GM12878 (cell line): ENCODE measurements at regions not wholly inside any gene's neighbourhood (a gene's known extent, or its start where the extent isn't known, plus 50 kb on each side); places are given as distances from the start of the nearest gene placed in this dataset.

Experiments used
- ATAC-seq: fragments of 200-7000 bp; cut with Tn5 transposase; 3 replicates; pipeline ENCODE4 v1.9.1; 2020; ENCODE audit warnings: mild to moderate bottlenecking, moderate library complexity
- BruUV-seq: library from RNA; stranded (reverse); fragments of 400-500 nt; replicated peaks from 2 replicates; lab custom pipeline; 2021; lab: Mats Ljungman, UMichigan
- CTCF ChIA-PET: fragments of 300-600 bp; sonication (Branson Sonifier 250); formaldehyde crosslinking; extraction: SDS; loops from one replicate; lab custom pipeline; 2021; ENCODE audit warnings: inconsistent platforms; lab: Yijun Ruan, JAX
- POLR2A ChIA-PET: fragments of 350-600 bp; formaldehyde crosslinking; extraction: SDS; loops from one replicate; lab custom pipeline; 2021; ENCODE audit warnings: inconsistent platforms; lab: Charles Lee
- RAD21 ChIA-PET: fragments of 300-600 bp; sonication (Branson Sonifier 250); formaldehyde crosslinking; loops from one replicate; lab custom pipeline; 2023; ENCODE audit warnings: antibody characterized with exemption; ENCODE audit not compliant: unreplicated experiment; lab: Charles Lee
- SMC1A ChIA-PET: fragments of 300-600 bp; sonication (Branson Sonifier 250); formaldehyde crosslinking; loops from one replicate; lab custom pipeline; 2023; ENCODE audit not compliant: unreplicated experiment, uncharacterized antibody; lab: Charles Lee
- DNase-seq: peaks from one replicate; pipeline ENCODE4 v3.0.0-alpha.2; 2011; ENCODE audit warnings: low read depth, low spot score
- FAIRE-seq: peaks from 3 replicates; lab custom pipeline; 2011; peaks lifted over from hg19 to GRCh38; lab: Jason Lieb, UNC
- H2AFZ ChIP-seq: 2 replicates; pipeline ENCODE4 v1.6.0; 2011; ENCODE audit warnings: low read depth, low read length, control low read depth; ENCODE audit not compliant: control insufficient read depth
- H3K27ac ChIP-seq: 2 replicates; pipeline ENCODE4 v1.5.1; 2011; ENCODE audit warnings: control low read depth; ENCODE audit not compliant: control insufficient read depth, insufficient read depth
- H3K27me3 ChIP-seq, 2 experiments: replicated peaks in 1 of 2; 2 replicates each; pipeline versions ENCODE4 v1.6.0 to v1.6.1; 2011; ENCODE audit warnings: low read length in 1 of 2; ENCODE audit not compliant: control insufficient read depth in 2 of 2, insufficient read depth in 2 of 2
- H3K36me3 ChIP-seq, 2 experiments: 2 replicates each; pipeline ENCODE4 v1.5.1; 2011; ENCODE audit warnings: low read length in 1 of 2; ENCODE audit not compliant: control insufficient read depth in 2 of 2, insufficient read depth in 2 of 2
- H3K4me1 ChIP-seq: 2 replicates; pipeline ENCODE4 v1.6.1; 2011; ENCODE audit warnings: mild to moderate bottlenecking, low read length, moderate library complexity, mixed read lengths; ENCODE audit not compliant: control insufficient read depth, insufficient read depth
- H3K4me2 ChIP-seq: 2 replicates; pipeline ENCODE4 v1.6.0; 2011; ENCODE audit warnings: control low read depth; ENCODE audit not compliant: control insufficient read depth, insufficient read depth
- H3K4me3 ChIP-seq: fragments of 200-600 bp; sonication (generic); 2 replicates; pipeline ENCODE4 v1.5.1; 2016
- H3K79me2 ChIP-seq: 2 replicates; pipeline ENCODE4 v1.6.0; 2011; ENCODE audit warnings: low read length; ENCODE audit not compliant: control insufficient read depth, insufficient read depth
- H3K9ac ChIP-seq: 2 replicates; pipeline ENCODE4 v1.8.0; 2011; ENCODE audit warnings: low read length, control low read depth, mixed read lengths; ENCODE audit not compliant: control insufficient read depth, insufficient read depth
- H3K9me3 ChIP-seq: replicated peaks from 3 replicates; pipeline ENCODE4 v1.5.1; 2011; ENCODE audit warnings: mild to moderate bottlenecking, low read length; ENCODE audit not compliant: control insufficient read depth, insufficient read depth
- H4K20me1 ChIP-seq: 2 replicates; pipeline ENCODE4 v1.6.0; 2011; ENCODE audit not compliant: control insufficient read depth, insufficient read depth
- BACH1 ChIP-seq: fragments of 450-650 bp; IDR thresholded peaks from 2 replicates; pipeline ENCODE4 v1.6.1; 2017; ENCODE audit warnings: mild to moderate bottlenecking, borderline replicate concordance
- BRCA1 ChIP-seq: IDR thresholded peaks from 2 replicates; pipeline ENCODE4 v1.6.1; 2011; ENCODE audit warnings: low read depth, low read length, improper control_type of control experiment
- DPF2 ChIP-seq: fragments of 450-650 bp; IDR thresholded peaks from 2 replicates; pipeline ENCODE4 v1.6.1; 2017; ENCODE audit warnings: mild to moderate bottlenecking
- LARP7 ChIP-seq: fragments of 450-650 bp; IDR thresholded peaks from 2 replicates; pipeline ENCODE4 v1.6.1; 2017; ENCODE audit warnings: mild to moderate bottlenecking
- MYC ChIP-seq: IDR thresholded peaks from 2 replicates; pipeline ENCODE4 v1.6.1; 2011; ENCODE audit warnings: mild to moderate bottlenecking, low read length, moderate library complexity, inconsistent platforms; ENCODE audit not compliant: insufficient read depth, insufficient replicate concordance, insufficient read length, severe bottlenecking
- NR2C2 ChIP-seq: IDR thresholded peaks from 2 replicates; pipeline ENCODE4 v1.6.1; 2011; ENCODE audit warnings: borderline replicate concordance, low read depth; ENCODE audit not compliant: control insufficient read depth, insufficient read length
- PML ChIP-seq: IDR thresholded peaks from 2 replicates; pipeline ENCODE4 v1.6.1; 2012; ENCODE audit warnings: low read length, inconsistent platforms
- POLR2AphosphoS2 ChIP-seq: IDR thresholded peaks from 2 replicates; pipeline ENCODE4 v1.6.1; 2011; ENCODE audit warnings: low read depth, mild to moderate bottlenecking, low read length, improper control_type of control experiment, moderate library complexity
- RBBP5 ChIP-seq: fragments of 200-600 bp; sonication (generic); conservative IDR thresholded peaks from 2 replicates; pipeline ENCODE4 v1.6.1; 2016
- SP1 ChIP-seq: IDR thresholded peaks from one replicate; pipeline ENCODE4 v1.6.1; 2011; ENCODE audit warnings: low read depth, low read length
- SREBF1 ChIP-seq: IDR thresholded peaks from 2 replicates; pipeline ENCODE4 v1.6.1; 2012; ENCODE audit warnings: mild to moderate bottlenecking, low read length
- TCF3 ChIP-seq: IDR thresholded peaks from 2 replicates; pipeline ENCODE4 v1.6.1; 2012; ENCODE audit warnings: low read depth, mild to moderate bottlenecking, low read length, borderline replicate concordance; ENCODE audit not compliant: insufficient read depth
- YBX1 ChIP-seq: fragments of 450-650 bp; IDR thresholded peaks from 2 replicates; pipeline ENCODE4 v1.6.1; 2016; ENCODE audit warnings: antibody characterized with exemption
- ZNF207 ChIP-seq: fragments of 450-650 bp; IDR thresholded peaks from 2 replicates; pipeline ENCODE4 v1.6.1; 2014; ENCODE audit warnings: antibody characterized with exemption, mild to moderate bottlenecking, borderline replicate concordance
- WGBS: methylation state at CpG from one replicate; pipeline ENCODE4 v1.1.6; 2016; ENCODE audit warnings: low lambda C conversion rate; ENCODE audit not compliant: insufficient replicate concordance, insufficient coverage; ENCODE audit errors: missing lambda C conversion rate; 5-methylcytosine and 5-hydroxymethylcytosine counted together
- in situ Hi-C: fragments of 300-500 bp; cut with MboI; formaldehyde crosslinking; loops from 9 replicates; pipeline ENCODE4 v1.14.3; 2018; ENCODE audit warnings: mixed read lengths
- intact Hi-C: fragments of 100-400 bp; cut with micrococcal nuclease; formaldehyde crosslinking; loops from one replicate; pipeline ENCODE4 v1.14.2; 2022; ENCODE audit not compliant: unreplicated experiment

DNA sequence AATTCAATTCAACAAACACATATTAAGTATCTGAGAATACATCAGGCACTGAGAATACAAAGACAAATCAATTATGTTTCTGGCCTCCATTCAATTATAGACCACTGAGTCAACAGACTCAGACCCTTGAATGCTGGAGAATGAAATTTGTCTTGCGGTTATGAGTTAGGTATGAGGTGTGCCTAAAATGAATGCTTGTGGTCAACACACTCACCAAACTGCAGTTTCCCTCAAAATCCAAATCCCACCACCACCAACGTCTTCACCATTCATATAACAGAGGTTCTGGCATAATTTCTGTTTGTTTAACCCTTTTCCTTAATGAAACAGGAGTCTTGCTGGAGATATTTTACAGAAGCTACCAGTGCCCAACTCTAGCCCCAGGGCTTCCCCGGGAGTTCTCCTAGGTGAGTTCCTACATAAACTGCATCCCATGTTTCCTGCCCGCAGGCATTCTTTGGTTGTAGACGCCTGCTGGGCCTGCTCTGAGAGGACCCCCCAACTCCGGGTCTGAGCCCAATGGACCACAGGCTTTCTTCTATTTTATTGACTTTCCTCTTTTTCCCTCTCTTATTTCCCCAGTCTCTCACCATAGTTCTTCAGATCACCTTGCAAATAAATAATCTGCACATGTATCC lies 119.2 kb downstream of the DDX53 start:
- DNase-seq = no peak
- no peak for TF ChIP-seq DPF2
- no peak for TF ChIP-seq SREBF1
- no peak for TF ChIP-seq POLR2AphosphoS2
- no peak for TF ChIP-seq BACH1
- no peak for TF ChIP-seq PML
- TF ChIP-seq MYC = no peak
- no peak for TF ChIP-seq ZNF207
- no peak for TF ChIP-seq YBX1
- Histone ChIP-seq H3K36me3 (no peaks in the 10 kb centered on the region), H3K9ac (no peak overlapping the region), H3K4me2 (no peak overlapping the region), H3K9me3 (no peaks in the 10 kb centered on the region), H3K4me3 (no peak overlapping the region), H2AFZ (no peak overlapping the region), H3K27ac (no peak overlapping the region), H3K79me2 (no peaks in the 10 kb centered on the region), H3K27me3 (no peaks in the 10 kb centered on the region), H4K20me1 (no peaks in the 10 kb centered on the region), H3K4me1 (no peaks in the 10 kb centered on the region)
- POLR2A ChIA-PET = no interaction called here
- no TSS peak for BruUV-seq
- WGBS = 42% methylated on average over 6 of the region's 6 CpGs
- CTCF ChIA-PET = no interaction called here
- no peak for ATAC-seq
- RAD21 ChIA-PET = no interaction called here
- no peak for FAIRE-seq
- intact Hi-C loops = no loop called here
- in situ Hi-C loops = no loop called here
- SMC1A ChIA-PET = no interaction called here

DNA sequence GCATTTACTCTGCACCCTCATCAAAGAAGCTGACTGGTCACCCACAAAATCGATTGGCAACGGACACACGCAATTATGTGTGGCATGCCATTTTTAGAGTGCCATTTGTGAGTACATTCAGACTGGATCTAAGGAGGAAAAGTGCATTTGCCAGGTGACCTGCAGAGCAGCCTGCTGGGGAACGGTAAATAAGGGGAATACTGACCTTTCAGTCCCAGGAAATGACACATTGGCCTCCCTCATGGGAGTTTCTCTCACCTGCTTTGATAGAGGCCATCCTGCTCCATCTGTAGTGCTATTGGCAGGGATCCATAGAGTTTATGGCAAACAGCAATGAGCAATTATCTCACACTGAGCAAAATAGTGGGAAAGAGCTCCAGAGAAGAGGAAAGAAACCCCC lies 127.8 kb downstream of the DDX53 start:
- Histone ChIP-seq H4K20me1 (no peaks in the 10 kb centered on the region), H3K9ac (no peak overlapping the region), H3K27me3 (no peaks in the 10 kb centered on the region), H3K4me2 (no peak overlapping the region), H3K4me3 (no peak overlapping the region), H3K36me3 (no peaks in the 10 kb centered on the region), H2AFZ (no peak overlapping the region), H3K4me1 (no peaks in the 10 kb centered on the region), H3K27ac (no peak overlapping the region), H3K9me3 (no peaks in the 10 kb centered on the region), H3K79me2 (no peaks in the 10 kb centered on the region)
- TF ChIP-seq RBBP5 = no peak
- no peak for TF ChIP-seq BRCA1
- no peak for TF ChIP-seq NR2C2
- no peak for TF ChIP-seq TCF3
- no peak for TF ChIP-seq LARP7
- TF ChIP-seq SP1 = no peak
- CTCF ChIA-PET = no interaction called here
- POLR2A ChIA-PET = no interaction called here
- BruUV-seq = no TSS peak
- SMC1A ChIA-PET = no interaction called here
- FAIRE-seq (no peak), ATAC-seq (no peak), DNase-seq (no peak)
- intact Hi-C loops = no loop called here
- RAD21 ChIA-PET = no interaction called here
- in situ Hi-C loops = no loop called here
- WGBS = 48% methylated on average over 4 of the region's 4 CpGs
